DMS 273 treated with DMSO at 0.1 percent for 48 hours (cell line): ENCODE measurements at regions not wholly inside any gene's neighbourhood (a gene's known extent, or its start where the extent isn't known, plus 50 kb on each side); places are given as distances from the start of the nearest gene placed in this dataset.
"Not testable (repeated sequence)": the region's sequence is repeated elsewhere in the genome, so short reads cannot be mapped to it uniquely, and the experiment has no call there.

Experiments
- DNase-seq: peaks from one replicate; lab custom pipeline; 2025; lab: John Stamatoyannopoulos, UW

- no peak for DNase-seq
Observed at GRCh38 chr18:73544617-73545016, 603.0 kb downstream of the FBXO15 start.

DNA sequence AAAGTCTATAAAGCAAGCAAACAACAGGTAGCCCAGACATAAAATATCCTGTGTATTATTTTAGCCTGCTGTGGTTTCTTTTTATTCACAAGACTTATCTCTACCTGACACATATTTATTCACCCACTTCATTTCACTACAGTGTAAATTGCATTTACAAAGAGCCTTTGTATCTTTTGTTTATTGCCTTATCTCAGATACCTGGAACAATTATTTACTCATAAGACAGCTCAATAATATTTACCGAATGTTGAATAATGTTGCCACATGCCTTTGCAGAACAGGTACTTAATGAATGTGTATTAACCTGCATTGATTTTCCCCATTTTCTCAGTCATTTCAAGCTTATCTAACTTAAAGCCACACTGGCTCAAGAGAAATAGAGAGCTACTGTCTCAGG lies 603.6 kb downstream of the FBXO15 start:
- DNase-seq = no peak

DNA sequence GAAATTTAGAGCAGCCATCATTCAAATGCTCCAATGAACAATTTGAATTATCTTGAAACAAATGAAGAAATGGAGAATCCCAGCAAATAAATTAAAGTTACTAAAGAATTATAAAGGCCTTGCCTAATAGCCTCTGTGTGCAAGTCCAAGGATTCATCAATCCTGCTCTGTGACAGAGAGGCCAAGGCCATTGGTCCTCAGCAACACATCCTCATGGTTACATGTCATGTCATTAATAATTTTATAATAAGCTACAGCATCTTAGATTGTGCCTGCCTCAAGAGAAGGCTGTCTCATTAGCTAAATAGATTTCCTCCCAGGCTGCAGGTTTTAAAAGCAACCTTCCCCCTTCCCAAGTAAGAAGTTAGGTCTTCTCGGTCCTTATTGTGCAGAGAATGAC lies 611.6 kb downstream of the FBXO15 start:
- DNase-seq = no peak

GRCh38 chr18:73535189-73535588 lies 612.4 kb downstream of the FBXO15 start:
- DNase-seq = no peak

DNA sequence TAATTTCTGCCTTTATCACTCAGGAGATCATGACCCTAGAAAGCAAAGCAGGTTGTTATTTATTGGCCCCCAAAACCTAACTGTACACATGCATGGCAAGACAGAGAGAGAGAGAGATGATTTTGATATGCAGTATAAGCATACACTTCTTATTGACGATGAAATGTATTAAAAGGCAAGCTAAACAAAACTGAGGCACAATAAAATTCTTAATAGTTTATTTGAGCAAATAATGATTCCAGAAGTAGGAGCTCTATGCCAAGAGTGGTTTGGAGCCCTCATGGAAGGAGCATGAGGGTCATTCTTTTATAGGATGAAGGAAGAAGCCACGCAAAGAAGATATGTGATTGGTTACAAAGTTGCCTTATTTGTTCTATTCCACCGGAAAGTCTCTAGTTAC lies 616.0 kb downstream of the FBXO15 start:
- no peak for DNase-seq

GRCh38 chr18:73528066-73528465 lies 619.6 kb downstream of the FBXO15 start:
- DNase-seq = no peak

GRCh38 chr18:73520229-73520628 lies 627.4 kb downstream of the FBXO15 start:
- no peak for DNase-seq

DNA sequence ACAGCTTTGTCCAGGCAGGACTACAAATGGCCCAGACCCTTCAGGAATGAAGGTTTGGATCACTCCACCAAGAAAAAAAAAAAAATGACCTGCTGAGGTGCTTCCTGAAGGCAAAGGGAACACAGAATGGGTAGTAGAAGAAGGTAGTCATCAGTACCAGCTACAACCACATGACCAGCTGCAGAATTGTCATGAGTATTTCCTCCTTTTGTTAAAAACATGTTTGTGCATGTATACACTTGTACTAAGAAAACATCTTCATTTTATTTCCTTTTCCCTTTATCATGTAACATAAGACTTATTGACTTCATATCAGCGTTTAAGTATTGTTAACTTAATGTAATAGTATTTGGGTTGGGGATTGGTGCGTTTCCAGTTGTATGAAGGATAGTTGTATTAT lies 631.6 kb downstream of the FBXO15 start:
- DNase-seq = not testable (repeated sequence)

GRCh38 chr18:73514449-73514848 lies 633.2 kb downstream of the FBXO15 start:
- no peak for DNase-seq

GRCh38 chr18:73511771-73512503 lies 635.7 kb downstream of the FBXO15 start:
- DNase-seq = no peak

- no peak for DNase-seq
Observed at GRCh38 chr18:73509460-73509859, 638.2 kb downstream of the FBXO15 start.

GRCh38 chr18:73503326-73503725 lies 635.5 kb upstream of the NETO1 start:
- no peak for DNase-seq

DNA sequence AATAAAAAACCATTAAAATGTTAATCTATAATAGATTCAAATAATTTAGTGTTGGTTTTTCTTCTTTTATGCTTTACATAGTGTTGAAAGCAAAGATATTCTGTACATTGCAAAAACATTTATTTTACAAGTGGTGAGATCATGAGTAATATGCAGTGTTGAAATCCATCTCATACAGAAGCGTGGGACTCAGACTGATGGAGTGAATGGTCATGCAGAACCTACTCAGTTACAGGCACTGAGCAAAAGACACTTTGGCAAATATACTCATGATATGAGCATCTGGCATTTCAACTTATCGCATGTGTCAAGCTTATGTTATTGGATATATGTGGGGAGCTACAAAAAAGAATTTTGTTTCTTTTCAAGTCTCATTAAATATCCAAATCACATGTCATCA lies 620.2 kb upstream of the NETO1 start:
- DNase-seq = no peak

DNA sequence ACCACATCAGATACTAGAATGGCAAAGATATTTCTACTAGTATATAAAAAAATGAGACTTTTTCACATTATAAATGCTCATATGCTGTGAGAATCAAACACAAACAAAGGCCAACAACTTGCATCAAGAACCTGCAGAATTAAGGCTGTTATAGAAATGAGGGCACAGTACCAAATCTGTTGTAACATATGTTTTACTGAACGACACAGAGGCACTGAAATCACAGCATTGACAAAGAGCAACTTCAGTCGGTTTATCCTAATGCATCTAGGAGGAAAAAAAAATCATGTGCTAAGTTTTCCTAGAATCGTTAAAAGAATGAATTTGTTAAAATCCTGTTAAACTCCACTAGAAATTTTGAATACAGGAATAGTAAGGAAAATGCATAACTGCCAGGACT lies 617.4 kb upstream of the NETO1 start:
- DNase-seq = no peak

GRCh38 chr18:73482901-73483300 lies 615.1 kb upstream of the NETO1 start:
- DNase-seq = no peak

GRCh38 chr18:73479477-73479876 lies 611.7 kb upstream of the NETO1 start:
- DNase-seq = no peak

- DNase-seq = no peak
Observed at GRCh38 chr18:73478191-73478590, 610.4 kb upstream of the NETO1 start.

- no peak for DNase-seq
Observed at GRCh38 chr18:73476031-73476430, 608.2 kb upstream of the NETO1 start.

DNA sequence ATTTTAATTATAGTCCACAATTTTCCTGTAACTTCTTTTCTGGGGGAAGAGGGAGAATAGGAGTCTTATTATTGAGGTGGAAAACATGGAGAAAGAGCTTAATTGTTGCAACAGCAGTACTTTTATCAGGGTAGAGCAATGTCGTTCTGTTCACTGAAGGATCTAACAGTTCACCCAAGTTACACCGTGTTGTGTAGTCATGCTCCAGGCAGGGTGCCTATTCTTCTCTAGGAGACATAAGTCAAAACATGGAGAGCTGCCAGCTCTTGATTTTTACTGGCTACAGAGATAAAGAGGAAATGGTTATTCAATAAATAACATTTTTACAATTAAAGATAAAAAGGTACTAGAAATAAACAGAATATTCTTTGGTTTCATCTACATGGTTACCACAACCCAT lies 594.3 kb upstream of the NETO1 start:
- DNase-seq = no peak

DNA sequence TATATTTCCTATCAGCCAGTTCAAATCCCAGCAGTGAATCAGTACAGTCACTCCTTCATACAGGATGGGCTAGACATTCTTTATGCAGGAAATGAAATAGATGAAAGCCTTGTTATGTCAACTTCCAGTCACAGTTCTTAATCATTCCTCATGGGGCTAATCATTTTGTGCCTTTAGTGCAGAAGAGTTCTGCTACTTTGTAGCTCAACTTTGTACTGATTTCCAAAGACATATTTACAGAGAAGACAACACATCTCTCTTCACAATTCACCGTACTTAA lies 593.9 kb upstream of the NETO1 start:
- DNase-seq = no peak

GRCh38 chr18:73461038-73461779 lies 593.4 kb upstream of the NETO1 start:
- DNase-seq = no peak

DNA sequence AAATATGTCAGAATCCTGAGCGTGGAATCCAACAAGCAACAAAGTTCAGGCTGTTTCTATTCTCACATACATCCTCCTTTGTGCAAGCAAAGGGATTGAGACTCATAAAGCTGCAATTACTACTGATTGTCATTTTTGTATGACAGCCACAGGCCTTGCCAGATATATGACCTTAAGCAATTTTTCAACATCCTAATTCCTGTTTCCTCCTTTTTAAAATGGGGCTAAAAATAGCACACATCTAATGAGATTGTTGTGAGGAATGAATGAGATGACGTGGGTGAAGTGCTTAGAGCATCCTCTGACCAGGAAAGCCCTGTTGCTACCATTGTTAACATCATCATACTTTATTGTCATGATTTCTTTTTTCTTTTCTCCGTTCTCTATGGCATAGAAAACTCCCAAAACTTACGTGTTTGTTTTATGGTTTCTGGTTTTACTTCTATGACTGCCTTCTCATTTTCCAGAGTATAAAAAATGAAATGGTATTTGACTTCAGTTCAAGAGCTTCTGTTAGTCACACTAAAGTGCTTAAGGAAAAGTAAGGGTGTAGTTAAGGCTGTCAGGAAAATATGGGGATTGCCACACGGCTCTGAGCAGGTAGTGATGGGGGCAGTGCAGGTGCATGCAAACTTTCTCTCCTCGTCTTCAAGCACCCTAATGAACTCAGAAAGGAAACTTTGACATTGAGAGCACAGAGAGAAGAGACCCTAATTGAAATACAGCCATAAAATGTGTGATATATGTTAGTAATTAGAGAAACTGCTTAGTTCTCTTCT lies 590.6 kb upstream of the NETO1 start:
- DNase-seq = no peak

- no peak for DNase-seq
Observed at GRCh38 chr18:73456643-73457042, 588.9 kb upstream of the NETO1 start.
